ENCODE measurements at regions not wholly inside any gene's neighbourhood (a gene's known extent, or its start where the extent isn't known, plus 50 kb on each side); places are given as distances from the start of the nearest gene placed in this dataset.

DNA sequence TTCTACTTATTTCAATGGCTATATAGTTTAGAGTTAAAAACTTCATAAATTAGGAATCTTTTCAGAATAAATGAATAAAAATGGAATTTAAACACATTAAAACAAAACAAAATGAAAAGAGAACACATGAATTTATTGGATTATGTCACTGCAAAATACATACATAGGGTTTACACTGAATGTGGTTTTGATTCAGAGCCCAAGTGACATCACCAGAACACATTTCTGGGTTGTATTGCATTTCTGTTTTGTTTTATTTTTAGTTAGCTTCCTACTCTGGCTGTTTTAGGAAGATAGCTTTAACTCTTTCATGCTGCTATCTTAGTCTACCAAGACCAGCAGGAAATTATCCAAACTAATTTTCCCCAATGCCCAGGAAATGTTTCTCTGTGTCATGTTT, 1935.0 kb downstream of the EFNA5 start:
- no peaks in the 10 kb centered on the region for H3K27me3 Mint-ChIP-seq (ENCODE audit: low read depth, unreplicated experiment)
- Histone ChIP-seq H4K20me1 (ENCODE audit: insufficient read depth, low read length) (no peaks in the 10 kb centered on the region), H3K27ac (ENCODE audit: low read depth, low read length) (no peak overlapping the region), H3K9ac (ENCODE audit: low read length) (no peak overlapping the region), H3K36me3 (ENCODE audit: insufficient read depth, low read length) (no peaks in the 10 kb centered on the region), H3K79me2 (ENCODE audit: insufficient read depth, low read length) (no peaks in the 10 kb centered on the region), H3K4me2 (ENCODE audit: low read length) (no peak overlapping the region), H3K9me3 (ENCODE audit: insufficient read depth, low read depth, low read length) (no peaks in the 10 kb centered on the region), H3K27me3 (ENCODE audit: insufficient read depth, low read length) (no peaks in the 10 kb centered on the region), H3K4me3 (ENCODE audit: insufficient read depth, low read depth, low read length) (no peak overlapping the region), H2AFZ (ENCODE audit: low read depth, low read length) (no peak overlapping the region), H3K4me1 (ENCODE audit: insufficient read depth, low read length) (no peaks in the 10 kb centered on the region)
- no peak overlapping the region for H3K27ac Mint-ChIP-seq (ENCODE audit: unreplicated experiment)
- no peaks in the 10 kb centered on the region for H3K9me3 Mint-ChIP-seq (ENCODE audit: unreplicated experiment)
- DNase-seq (ENCODE audit: low read depth), result no peak
- no peak for TF ChIP-seq CTCF (IDR thresholded peaks at IDR 0.05; ENCODE audit: insufficient read depth, low read depth, low read length)
- TF ChIP-seq EZH2 (IDR thresholded peaks at IDR 0.05; ENCODE audit: insufficient read depth, low read length), result no peak
- no peaks in the 10 kb centered on the region for H3K36me3 Mint-ChIP-seq (ENCODE audit: low read depth, unreplicated experiment)
- H3K4me3 Mint-ChIP-seq (ENCODE audit: unreplicated experiment), result no peak overlapping the region
- H3K4me1 Mint-ChIP-seq (ENCODE audit: low read depth, unreplicated experiment), result no peaks in the 10 kb centered on the region
- FAIRE-seq, result no peak

GRCh38 chr5:105730982-105731381, 1939.8 kb downstream of the EFNA5 start:
- Mint-ChIP-seq H3K36me3 (ENCODE audit: low read depth, unreplicated experiment) (no peaks in the 10 kb centered on the region), H3K4me3 (ENCODE audit: unreplicated experiment) (no peak overlapping the region), H3K4me1 (ENCODE audit: low read depth, unreplicated experiment) (no peaks in the 10 kb centered on the region), H3K27ac (ENCODE audit: unreplicated experiment) (no peak overlapping the region), H3K27me3 (ENCODE audit: low read depth, unreplicated experiment) (no peaks in the 10 kb centered on the region), H3K9me3 (ENCODE audit: unreplicated experiment) (peaks cover 3% of the 10 kb centered on the region)
- H3K27ac ChIP-seq (ENCODE audit: low read depth, low read length), result no peak overlapping the region
- no peaks in the 10 kb centered on the region for H3K79me2 ChIP-seq (ENCODE audit: insufficient read depth, low read length)
- no peaks in the 10 kb centered on the region for H3K4me1 ChIP-seq (ENCODE audit: insufficient read depth, low read length)
- no peaks in the 10 kb centered on the region for H3K36me3 ChIP-seq (ENCODE audit: insufficient read depth, low read length)
- TF ChIP-seq CTCF (IDR thresholded peaks at IDR 0.05; ENCODE audit: insufficient read depth, low read depth, low read length), result no peak
- no peak for TF ChIP-seq EZH2 (IDR thresholded peaks at IDR 0.05; ENCODE audit: insufficient read depth, low read length)
- H4K20me1 ChIP-seq (ENCODE audit: insufficient read depth, low read length), result no peaks in the 10 kb centered on the region
- DNase-seq (ENCODE audit: low read depth), result no peak
- no peak overlapping the region for H3K4me2 ChIP-seq (ENCODE audit: low read length)
- H2AFZ ChIP-seq (ENCODE audit: low read depth, low read length), result no peak overlapping the region
- H3K9me3 ChIP-seq (ENCODE audit: insufficient read depth, low read depth, low read length), result no peaks in the 10 kb centered on the region
- H3K9ac ChIP-seq (ENCODE audit: low read length), result no peak overlapping the region
- no peak for FAIRE-seq
- no peak overlapping the region for H3K4me3 ChIP-seq (ENCODE audit: insufficient read depth, low read depth, low read length)
- no peaks in the 10 kb centered on the region for H3K27me3 ChIP-seq (ENCODE audit: insufficient read depth, low read length)

DNA sequence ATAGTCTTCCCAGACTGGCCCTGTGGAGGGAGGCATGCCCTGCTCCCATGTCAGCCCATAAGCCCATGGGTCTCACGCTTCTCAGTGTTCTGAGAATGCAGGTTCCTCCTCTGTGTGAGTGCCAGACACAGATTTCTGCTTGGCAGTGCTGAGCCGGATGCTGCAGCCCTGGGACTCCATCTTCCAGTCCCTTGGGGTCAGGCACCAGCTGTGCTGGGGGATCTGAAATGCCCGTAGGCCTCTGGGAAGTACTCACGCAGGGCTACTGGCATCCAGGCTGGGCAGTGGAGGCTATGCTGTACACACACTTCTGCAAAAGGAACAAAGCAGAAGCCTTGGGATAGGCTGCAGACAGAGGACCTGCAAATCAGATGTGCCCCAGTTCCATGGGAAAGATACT, 1944.6 kb downstream of the EFNA5 start:
- H3K4me3 ChIP-seq (ENCODE audit: insufficient read depth, low read depth, low read length), result no peak overlapping the region
- H3K36me3 ChIP-seq (ENCODE audit: insufficient read depth, low read length), result no peaks in the 10 kb centered on the region
- no peaks in the 10 kb centered on the region for H3K4me1 Mint-ChIP-seq (ENCODE audit: low read depth, unreplicated experiment)
- DNase-seq (ENCODE audit: low read depth), result no peak
- peaks cover 2% of the 10 kb centered on the region for H3K36me3 Mint-ChIP-seq (ENCODE audit: low read depth, unreplicated experiment)
- FAIRE-seq, result no peak
- no peak overlapping the region for H3K27ac Mint-ChIP-seq (ENCODE audit: unreplicated experiment)
- no peaks in the 10 kb centered on the region for H3K79me2 ChIP-seq (ENCODE audit: insufficient read depth, low read length)
- H3K4me1 ChIP-seq (ENCODE audit: insufficient read depth, low read length), result no peaks in the 10 kb centered on the region
- no peak overlapping the region for H3K27ac ChIP-seq (ENCODE audit: low read depth, low read length)
- no peak overlapping the region for H3K4me2 ChIP-seq (ENCODE audit: low read length)
- H3K9me3 ChIP-seq (ENCODE audit: insufficient read depth, low read depth, low read length), result no peaks in the 10 kb centered on the region
- TF ChIP-seq CTCF (IDR thresholded peaks at IDR 0.05; ENCODE audit: insufficient read depth, low read depth, low read length), result no peak
- TF ChIP-seq EZH2 (IDR thresholded peaks at IDR 0.05; ENCODE audit: insufficient read depth, low read length), result no peak
- no peak overlapping the region for H2AFZ ChIP-seq (ENCODE audit: low read depth, low read length)
- H3K27me3 Mint-ChIP-seq (ENCODE audit: low read depth, unreplicated experiment), result peaks cover 2% of the 10 kb centered on the region
- H3K4me3 Mint-ChIP-seq (ENCODE audit: unreplicated experiment), result no peak overlapping the region
- H3K9me3 Mint-ChIP-seq (ENCODE audit: unreplicated experiment), result peaks cover 11% of the 10 kb centered on the region
- H3K9ac ChIP-seq (ENCODE audit: low read length), result no peak overlapping the region
- no peaks in the 10 kb centered on the region for H3K27me3 ChIP-seq (ENCODE audit: insufficient read depth, low read length)
- H4K20me1 ChIP-seq (ENCODE audit: insufficient read depth, low read length), result no peaks in the 10 kb centered on the region

All from astrocyte (in vitro differentiated cells and primary cell).